ENCODE measurements at regions not wholly inside any gene's neighbourhood (a gene's known extent, or its start where the extent isn't known, plus 50 kb on each side); places are given as distances from the start of the nearest gene placed in this dataset.

- Histone ChIP-seq H3K9me3 (no peaks in the 10 kb centered on the region), H3K27ac (ENCODE audit: low read length) (no peak overlapping the region), H3K36me3 (ENCODE audit: control insufficient read depth in 2 of 2, extremely low read depth in 1 of 2, insufficient read depth in 1 of 2, low read length in 1 of 2) (no peaks in the 10 kb centered on the region), H3K27me3 (replicated peaks in 1 of 2; ENCODE audit: control insufficient read depth in 2 of 2, extremely low read depth in 1 of 2, insufficient read depth in 2 of 2, low read length in 1 of 2) (peaks cover 0 to 27% of the 10 kb centered on the region in 2 experiments), H3K4me1 (ENCODE audit: control insufficient read depth in 1 of 2, extremely low read depth in 1 of 2, insufficient read depth in 2 of 2, low read length in 2 of 2) (no peaks in the 10 kb centered on the region), H3K4me3 (ENCODE audit: control insufficient read depth in 1 of 2, extremely low read depth in 1 of 2, low read length in 1 of 2) (no peak overlapping the region)
- ChIA-PET POLR2A (no interaction called here), CTCF (no interaction called here)
- H3K4me1 Mint-ChIP-seq, result peaks cover 0 to 7% (median 0%) of the 10 kb centered on the region in 3 donors
- WGBS (ENCODE audit: insufficient coverage), result 92% methylated on average over 2 of the region's 7 CpGs
- DNase-seq, result no peak
- ATAC-seq (replicated peaks in 1 of 4), result no peak
- no peaks in the 10 kb centered on the region for H3K36me3 Mint-ChIP-seq
- H3K9me3 Mint-ChIP-seq, result no peaks in the 10 kb centered on the region
- H3K27me3 Mint-ChIP-seq, result peaks cover 0 to 6% of the 10 kb centered on the region in 2 donors
- no peak overlapping the region for H3K4me3 Mint-ChIP-seq
- H3K27ac Mint-ChIP-seq, result no peak overlapping the region
These were observed 106.7 kb upstream of the SDK2 start for GRCh38 chr17:73750975-73751374.

- DNase-seq (no peak), ATAC-seq (replicated peaks in 1 of 4) (no peak)
- Histone ChIP-seq H3K27ac (ENCODE audit: low read length) (no peak overlapping the region), H3K4me1 (ENCODE audit: control insufficient read depth in 1 of 2, extremely low read depth in 1 of 2, insufficient read depth in 2 of 2, low read length in 2 of 2) (peaks cover 0 to 3% of the 10 kb centered on the region in 2 experiments), H3K4me3 (ENCODE audit: control insufficient read depth in 1 of 2, extremely low read depth in 1 of 2, low read length in 1 of 2) (no peak overlapping the region), H3K9me3 (no peaks in the 10 kb centered on the region), H3K36me3 (ENCODE audit: control insufficient read depth in 2 of 2, extremely low read depth in 1 of 2, insufficient read depth in 1 of 2, low read length in 1 of 2) (no peaks in the 10 kb centered on the region), H3K27me3 (replicated peaks in 1 of 2; ENCODE audit: control insufficient read depth in 2 of 2, extremely low read depth in 1 of 2, insufficient read depth in 2 of 2, low read length in 1 of 2) (peaks cover 0 to 10% of the 10 kb centered on the region in 2 experiments)
- POLR2A ChIA-PET, result no interaction called here
- H3K4me1 Mint-ChIP-seq, result peaks cover 9 to 13% (median 9%) of the 10 kb centered on the region in 3 donors
- no peak overlapping the region for H3K27ac Mint-ChIP-seq
- 96% methylated on average over 5 of the region's 14 CpGs for WGBS (ENCODE audit: insufficient coverage)
- no peaks in the 10 kb centered on the region for H3K36me3 Mint-ChIP-seq
- H3K9me3 Mint-ChIP-seq, result peaks cover 0 to 4% (median 0%) of the 10 kb centered on the region in 3 donors
- CTCF ChIA-PET, result no interaction called here
- no peaks in the 10 kb centered on the region for H3K27me3 Mint-ChIP-seq
- H3K4me3 Mint-ChIP-seq, result no peak overlapping the region
These were observed 109.7 kb upstream of the SDK2 start for GRCh38 chr17:73753751-73754496.

GRCh38 chr17:73754886-73755400 lies 110.7 kb upstream of the SDK2 start:
- Histone ChIP-seq H3K27ac (ENCODE audit: low read length) (no peak overlapping the region), H3K4me3 (ENCODE audit: control insufficient read depth in 1 of 2, extremely low read depth in 1 of 2, low read length in 1 of 2) (no peak overlapping the region), H3K27me3 (replicated peaks in 1 of 2; ENCODE audit: control insufficient read depth in 2 of 2, extremely low read depth in 1 of 2, insufficient read depth in 2 of 2, low read length in 1 of 2) (peaks cover 0 to 17% of the 10 kb centered on the region in 2 experiments), H3K36me3 (ENCODE audit: control insufficient read depth in 2 of 2, extremely low read depth in 1 of 2, insufficient read depth in 1 of 2, low read length in 1 of 2) (no peaks in the 10 kb centered on the region), H3K4me1 (ENCODE audit: control insufficient read depth in 1 of 2, extremely low read depth in 1 of 2, insufficient read depth in 2 of 2, low read length in 2 of 2) (peaks cover 0 to 3% of the 10 kb centered on the region in 2 experiments), H3K9me3 (no peaks in the 10 kb centered on the region)
- CTCF ChIA-PET, result no interaction called here
- WGBS (ENCODE audit: insufficient coverage), result 95% methylated on average over 12 of the region's 15 CpGs
- H3K9me3 Mint-ChIP-seq, result peaks cover 0 to 4% (median 0%) of the 10 kb centered on the region in 3 donors
- DNase-seq, result no peak
- POLR2A ChIA-PET, result no interaction called here
- no peaks in the 10 kb centered on the region for H3K27me3 Mint-ChIP-seq
- ATAC-seq (replicated peaks in 1 of 4), result no peak
- H3K27ac Mint-ChIP-seq, result no peak overlapping the region
- no peaks in the 10 kb centered on the region for H3K36me3 Mint-ChIP-seq
- H3K4me3 Mint-ChIP-seq, result no peak overlapping the region
- H3K4me1 Mint-ChIP-seq, result peaks cover 9 to 17% (median 13%) of the 10 kb centered on the region in 3 donors

GRCh38 chr17:73757420-73757819 lies 113.2 kb upstream of the SDK2 start:
- Histone ChIP-seq H3K36me3 (ENCODE audit: control insufficient read depth in 2 of 2, extremely low read depth in 1 of 2, insufficient read depth in 1 of 2, low read length in 1 of 2) (no peaks in the 10 kb centered on the region), H3K4me3 (ENCODE audit: control insufficient read depth in 1 of 2, extremely low read depth in 1 of 2, low read length in 1 of 2) (no peak overlapping the region), H3K27ac (ENCODE audit: low read length) (no peak overlapping the region), H3K9me3 (no peaks in the 10 kb centered on the region), H3K27me3 (replicated peaks in 1 of 2; ENCODE audit: control insufficient read depth in 2 of 2, extremely low read depth in 1 of 2, insufficient read depth in 2 of 2, low read length in 1 of 2) (peaks cover 0 to 28% of the 10 kb centered on the region in 2 experiments), H3K4me1 (ENCODE audit: control insufficient read depth in 1 of 2, extremely low read depth in 1 of 2, insufficient read depth in 2 of 2, low read length in 2 of 2) (peaks cover 0 to 3% of the 10 kb centered on the region in 2 experiments)
- POLR2A ChIA-PET, result no interaction called here
- Mint-ChIP-seq H3K4me3 (no peak overlapping the region), H3K27me3 (no peaks in the 10 kb centered on the region), H3K4me1 (peaks cover 9 to 22% (median 17%) of the 10 kb centered on the region in 3 donors), H3K36me3 (no peaks in the 10 kb centered on the region), H3K9me3 (peaks cover 0 to 4% (median 0%) of the 10 kb centered on the region in 3 donors), H3K27ac (peak overlapping the region; percentile 39 to 71)
- ATAC-seq (replicated peaks in 1 of 4), result peak in 1 of 4 experiments; percentile 20
- CTCF ChIA-PET, result no interaction called here
- DNase-seq, result no peak
- 79% methylated on average over 5 of the region's 12 CpGs for WGBS (ENCODE audit: insufficient coverage)

- Mint-ChIP-seq H3K9me3 (peaks cover 0 to 4% (median 0%) of the 10 kb centered on the region in 3 donors), H3K36me3 (no peaks in the 10 kb centered on the region), H3K4me3 (peak overlapping the region in 1 of 3 donors; percentile 53), H3K27ac (peak overlapping the region; percentile 88 to 91), H3K27me3 (no peaks in the 10 kb centered on the region), H3K4me1 (peaks cover 9 to 22% (median 17%) of the 10 kb centered on the region in 3 donors)
- no peak overlapping the region for H3K27ac ChIP-seq (ENCODE audit: low read length)
- ATAC-seq (replicated peaks in 1 of 4) (no peak), DNase-seq (no peak)
- peaks cover 0 to 3% of the 10 kb centered on the region in 2 experiments for H3K4me1 ChIP-seq (ENCODE audit: control insufficient read depth in 1 of 2, extremely low read depth in 1 of 2, insufficient read depth in 2 of 2, low read length in 2 of 2)
- H3K36me3 ChIP-seq (ENCODE audit: control insufficient read depth in 2 of 2, extremely low read depth in 1 of 2, insufficient read depth in 1 of 2, low read length in 1 of 2), result no peaks in the 10 kb centered on the region
- no peak overlapping the region for H3K4me3 ChIP-seq (ENCODE audit: control insufficient read depth in 1 of 2, extremely low read depth in 1 of 2, low read length in 1 of 2)
- ChIA-PET POLR2A (no interaction called here), CTCF (no interaction called here)
- no CpG with 5 or more reads among the region's 7 CpGs for WGBS (ENCODE audit: insufficient coverage)
- H3K27me3 ChIP-seq (replicated peaks in 1 of 2; ENCODE audit: control insufficient read depth in 2 of 2, extremely low read depth in 1 of 2, insufficient read depth in 2 of 2, low read length in 1 of 2), result peaks cover 0 to 26% of the 10 kb centered on the region in 2 experiments
- H3K9me3 ChIP-seq, result no peaks in the 10 kb centered on the region
These were observed 114.0 kb upstream of the SDK2 start for GRCh38 chr17:73758245-73758644.

GRCh38 chr17:73759324-73759723 lies 115.1 kb upstream of the SDK2 start:
- Histone ChIP-seq H3K27me3 (replicated peaks in 1 of 2; ENCODE audit: control insufficient read depth in 2 of 2, extremely low read depth in 1 of 2, insufficient read depth in 2 of 2, low read length in 1 of 2) (peaks cover 0 to 21% of the 10 kb centered on the region in 2 experiments), H3K27ac (ENCODE audit: low read length) (no peak overlapping the region), H3K36me3 (ENCODE audit: control insufficient read depth in 2 of 2, extremely low read depth in 1 of 2, insufficient read depth in 1 of 2, low read length in 1 of 2) (no peaks in the 10 kb centered on the region), H3K4me3 (ENCODE audit: control insufficient read depth in 1 of 2, extremely low read depth in 1 of 2, low read length in 1 of 2) (no peak overlapping the region), H3K4me1 (ENCODE audit: control insufficient read depth in 1 of 2, extremely low read depth in 1 of 2, insufficient read depth in 2 of 2, low read length in 2 of 2) (peaks cover 0 to 3% of the 10 kb centered on the region in 2 experiments), H3K9me3 (no peaks in the 10 kb centered on the region)
- peaks cover 0 to 4% (median 0%) of the 10 kb centered on the region in 3 donors for H3K9me3 Mint-ChIP-seq
- no peak for DNase-seq
- peaks cover 9 to 22% (median 17%) of the 10 kb centered on the region in 3 donors for H3K4me1 Mint-ChIP-seq
- H3K27ac Mint-ChIP-seq, result no peak overlapping the region
- no peak overlapping the region for H3K4me3 Mint-ChIP-seq
- WGBS (ENCODE audit: insufficient coverage), result no CpG with 5 or more reads among the region's 8 CpGs
- H3K27me3 Mint-ChIP-seq, result no peaks in the 10 kb centered on the region
- no peak for ATAC-seq (replicated peaks in 1 of 4)
- H3K36me3 Mint-ChIP-seq, result no peaks in the 10 kb centered on the region
- CTCF ChIA-PET, result interaction anchor here in 1 of 2 donors (0.7 kb wide), 1 partner anchor 62 kb away, joined by 4 read pairs; no protein-coding TSS in a partner anchor
- POLR2A ChIA-PET, result no interaction called here
